Epithelial cell of proximal tubule (primary cell): ENCODE measurements at regions not wholly inside any gene's neighbourhood (a gene's known extent, or its start where the extent isn't known, plus 50 kb on each side); places are given as distances from the start of the nearest gene placed in this dataset.
"Not testable (repeated sequence)": the region's sequence is repeated elsewhere in the genome, so short reads cannot be mapped to it uniquely, and the experiment has no call there.

Experiments used
- DNase-seq: peaks from one replicate; pipeline ENCODE4 v3.0.0-alpha.2; 2011; ENCODE audit warnings: low read depth
- H3K4me3 ChIP-seq: 2 replicates; pipeline ENCODE4 v1.5.1; 2011; ENCODE audit warnings: low read depth, mild to moderate bottlenecking, low read length
- TF ChIP-seq, protein P1 (sequence below): conservative IDR thresholded peaks from 2 replicates; pipeline ENCODE4 v1.5.1; 2012; ENCODE audit warnings: low read depth, mild to moderate bottlenecking, low read length

DNA sequence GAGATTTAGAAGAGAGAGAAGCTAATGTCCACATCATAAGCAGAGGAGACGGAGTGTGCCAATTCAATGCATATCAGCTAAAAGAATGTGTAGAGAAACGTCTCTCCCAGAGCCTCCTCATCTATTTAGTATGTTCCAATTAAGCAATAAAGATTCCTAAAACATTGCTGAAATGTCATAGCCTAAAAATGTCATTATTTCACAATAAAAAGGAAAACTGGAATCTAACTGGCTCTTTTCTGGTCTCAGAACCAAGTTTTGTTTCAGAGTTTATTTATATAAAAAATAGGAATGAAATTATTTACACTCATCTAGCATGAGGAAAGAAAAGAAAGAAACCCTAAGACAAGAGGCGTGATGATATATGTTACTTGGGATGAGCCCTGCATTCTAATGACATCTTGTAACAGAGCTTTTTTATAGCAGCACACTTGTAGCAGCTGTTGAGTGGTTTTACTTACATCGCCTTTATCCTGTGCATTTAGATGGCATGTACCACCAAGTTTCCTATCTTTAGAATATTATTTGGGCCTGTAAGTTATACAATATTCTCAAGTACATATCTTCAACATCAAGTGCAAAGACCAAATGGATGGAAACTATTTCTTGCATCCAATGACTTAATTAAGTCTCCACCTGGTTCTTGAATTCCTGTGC lies 266.3 kb upstream of the PRKD1 start:
- no peak for DNase-seq

DNA sequence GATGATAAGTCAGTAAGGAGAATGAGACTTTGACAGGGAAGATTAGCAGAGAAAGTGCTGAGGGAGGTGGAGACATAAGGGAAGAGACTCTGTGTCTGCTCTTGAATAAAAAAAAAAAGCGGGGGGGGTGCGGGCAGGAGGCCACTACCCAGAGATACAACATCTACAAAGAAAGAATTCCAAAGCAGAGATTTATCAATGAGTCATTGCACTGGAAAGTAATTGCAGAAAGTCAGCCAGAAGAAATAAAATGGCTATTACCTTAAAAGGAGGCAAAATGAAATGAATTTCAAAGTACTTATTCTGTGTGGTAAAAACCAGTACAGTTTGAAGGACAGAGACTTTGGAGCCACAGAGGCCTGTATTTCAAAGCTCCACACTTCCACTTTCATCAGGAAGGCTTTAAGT lies 267.1 kb upstream of the PRKD1 start:
- TF ChIP-seq, protein P1, sequence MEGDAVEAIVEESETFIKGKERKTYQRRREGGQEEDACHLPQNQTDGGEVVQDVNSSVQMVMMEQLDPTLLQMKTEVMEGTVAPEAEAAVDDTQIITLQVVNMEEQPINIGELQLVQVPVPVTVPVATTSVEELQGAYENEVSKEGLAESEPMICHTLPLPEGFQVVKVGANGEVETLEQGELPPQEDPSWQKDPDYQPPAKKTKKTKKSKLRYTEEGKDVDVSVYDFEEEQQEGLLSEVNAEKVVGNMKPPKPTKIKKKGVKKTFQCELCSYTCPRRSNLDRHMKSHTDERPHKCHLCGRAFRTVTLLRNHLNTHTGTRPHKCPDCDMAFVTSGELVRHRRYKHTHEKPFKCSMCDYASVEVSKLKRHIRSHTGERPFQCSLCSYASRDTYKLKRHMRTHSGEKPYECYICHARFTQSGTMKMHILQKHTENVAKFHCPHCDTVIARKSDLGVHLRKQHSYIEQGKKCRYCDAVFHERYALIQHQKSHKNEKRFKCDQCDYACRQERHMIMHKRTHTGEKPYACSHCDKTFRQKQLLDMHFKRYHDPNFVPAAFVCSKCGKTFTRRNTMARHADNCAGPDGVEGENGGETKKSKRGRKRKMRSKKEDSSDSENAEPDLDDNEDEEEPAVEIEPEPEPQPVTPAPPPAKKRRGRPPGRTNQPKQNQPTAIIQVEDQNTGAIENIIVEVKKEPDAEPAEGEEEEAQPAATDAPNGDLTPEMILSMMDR, result no peak
- no peak overlapping the region for H3K4me3 ChIP-seq
- no peak for DNase-seq

More for the DNA sequence above, 266.3 kb upstream of the PRKD1 start:
- H3K4me3 ChIP-seq, result no peak overlapping the region
- TF ChIP-seq, protein P1, result no peak

- TF ChIP-seq, protein P1, result no peak
- no peak overlapping the region for H3K4me3 ChIP-seq
- DNase-seq, result no peak
Measured at GRCh38 chr14:30195941-30196340, 268.3 kb upstream of the PRKD1 start.

DNA sequence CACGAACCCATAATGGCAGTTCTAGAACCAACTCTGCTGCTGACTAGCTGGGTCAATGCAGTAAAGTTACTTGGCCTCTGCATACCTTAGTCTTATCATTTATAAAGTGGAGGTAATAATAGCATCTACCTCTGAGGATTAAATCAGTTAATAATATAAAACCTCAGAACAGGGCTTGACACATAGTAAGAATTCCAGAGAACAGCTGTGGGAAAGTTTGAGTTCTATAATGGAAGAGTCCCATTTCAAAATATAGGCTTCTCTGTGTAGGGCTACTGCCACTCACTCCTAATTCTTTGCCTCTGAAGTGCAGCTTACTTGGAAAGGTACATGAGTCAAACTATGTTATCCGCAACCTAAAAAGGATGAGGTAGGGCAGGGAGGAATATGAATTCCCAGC lies 269.2 kb upstream of the PRKD1 start:
- H3K4me3 ChIP-seq, result no peak overlapping the region
- TF ChIP-seq, protein P1, result no peak
- no peak for DNase-seq

- DNase-seq, H3K4me3 ChIP-seq: not testable (repeated sequence)
Measured at GRCh38 chr14:30198720-30199119, 271.1 kb upstream of the PRKD1 start.

GRCh38 chr14:30204431-30204980 lies 276.9 kb upstream of the PRKD1 start:
- TF ChIP-seq, protein P1, result no peak
- DNase-seq, result no peak
- H3K4me3 ChIP-seq, result no peak overlapping the region

- TF ChIP-seq, protein P1, result no peak
- no peak overlapping the region for H3K4me3 ChIP-seq
- DNase-seq, result no peak
Measured at GRCh38 chr14:30209136-30209535, 281.5 kb upstream of the PRKD1 start.
